Suprapubic skin (tissue), 4 donors: ENCODE measurements at regions not wholly inside any gene's neighbourhood (a gene's known extent, or its start where the extent isn't known, plus 50 kb on each side); places are given as distances from the start of the nearest gene placed in this dataset.

Experiments
- DNase-seq, 2 donors: peaks; one replicate each; pipeline ENCODE4 v3.0.0-alpha.2; 2019; ENCODE audit warnings: low spot score in 2 of 2
- H3K27ac ChIP-seq: fragments of 200-600 bp; sonication (generic); one replicate; pipeline ENCODE4 v1.5.1; 2019
- H3K27me3 ChIP-seq: fragments of 200-600 bp; sonication (generic); one replicate; pipeline ENCODE4 v1.5.1; 2019
- H3K36me3 ChIP-seq: fragments of 200-600 bp; sonication (generic); one replicate; pipeline ENCODE4 v1.5.1; 2019
- H3K4me1 ChIP-seq: fragments of 200-600 bp; sonication (generic); one replicate; pipeline ENCODE4 v1.5.1; 2019
- H3K4me3 ChIP-seq: fragments of 200-600 bp; sonication (generic); one replicate; pipeline ENCODE4 v1.5.1; 2019; ENCODE audit warnings: mild to moderate bottlenecking
- H3K9me3 ChIP-seq: fragments of 200-600 bp; sonication (generic); one replicate; pipeline ENCODE4 v1.5.1; 2019
- CTCF ChIP-seq, 2 donors: fragments of 200-600 bp in 1 of 2; fragments of 450-650 bp in 1 of 2; sonication (generic) in 1 of 2; IDR thresholded peaks; one replicate each; pipeline ENCODE4 v1.5.1; 2016 to 2019; ENCODE audit warnings: antibody characterized with exemption in 2 of 2, mild to moderate bottlenecking in 1 of 2, moderate library complexity in 1 of 2
- EP300 ChIP-seq: sonication (generic); formaldehyde crosslinking; IDR thresholded peaks from one replicate; pipeline ENCODE4 v1.6.1; 2017; ENCODE audit warnings: antibody characterized with exemption
- POLR2A ChIP-seq, 2 donors: fragments of 450-650 bp; IDR thresholded peaks; one replicate each; pipeline ENCODE4 v1.6.1; 2017; ENCODE audit warnings: antibody characterized with exemption in 2 of 2, mild to moderate bottlenecking in 2 of 2, moderate library complexity in 2 of 2
- POLR2AphosphoS5 ChIP-seq, 3 donors: sonication (generic); formaldehyde crosslinking; IDR thresholded peaks; one replicate each; pipeline ENCODE4 v1.6.1; 2017; ENCODE audit warnings: antibody characterized with exemption in 3 of 3
- WGBS: methylation state at CpG from one replicate; pipeline ENCODE4 v1.1.5; 2018; 5-methylcytosine and 5-hydroxymethylcytosine counted together

GRCh38 chr12:66960006-66960405 is 281.1 kb upstream of the GRIP1 start:
- H3K36me3 ChIP-seq = no peaks in the 10 kb centered on the region
- no peaks in the 10 kb centered on the region for H3K27me3 ChIP-seq
- H3K27ac ChIP-seq = no peak overlapping the region
- 88% methylated on average over 1 of the region's 1 CpG for WGBS
- TF ChIP-seq POLR2A (IDR thresholded peaks at IDR 0.05) (no peak), POLR2AphosphoS5 (IDR thresholded peaks at IDR 0.05) (no peak), EP300 (no peak), CTCF (IDR thresholded peaks at IDR 0.05) (no peak)
- no peaks in the 10 kb centered on the region for H3K9me3 ChIP-seq
- no peak for DNase-seq
- no peak overlapping the region for H3K4me3 ChIP-seq
- H3K4me1 ChIP-seq = peaks cover 11% of the 10 kb centered on the region

GRCh38 chr12:66960704-66961690 is 282.1 kb upstream of the GRIP1 start:
- no peak for TF ChIP-seq EP300
- TF ChIP-seq POLR2AphosphoS5 (IDR thresholded peaks at IDR 0.05) = no peak
- TF ChIP-seq CTCF (IDR thresholded peaks at IDR 0.05) = no peak
- no peak for TF ChIP-seq POLR2A (IDR thresholded peaks at IDR 0.05)
- DNase-seq = no peak
- WGBS = 56% methylated on average over 6 of the region's 6 CpGs

GRCh38 chr12:66962290-66962689 is 283.4 kb upstream of the GRIP1 start:
- WGBS = 82% methylated on average over 9 of the region's 9 CpGs
- Histone ChIP-seq H3K4me1 (peaks cover 11% of the 10 kb centered on the region), H3K27me3 (no peaks in the 10 kb centered on the region), H3K9me3 (no peaks in the 10 kb centered on the region), H3K27ac (no peak overlapping the region), H3K4me3 (no peak overlapping the region), H3K36me3 (no peaks in the 10 kb centered on the region)
- TF ChIP-seq EP300 (no peak), POLR2A (IDR thresholded peaks at IDR 0.05) (no peak), POLR2AphosphoS5 (IDR thresholded peaks at IDR 0.05) (no peak), CTCF (IDR thresholded peaks at IDR 0.05) (no peak)
- no peak for DNase-seq

More at GRCh38 chr12:66960704-66961690, 282.1 kb upstream of the GRIP1 start:
- Histone ChIP-seq H3K27ac (no peak overlapping the region), H3K4me3 (no peak overlapping the region), H3K4me1 (peaks cover 11% of the 10 kb centered on the region), H3K36me3 (no peaks in the 10 kb centered on the region), H3K27me3 (no peaks in the 10 kb centered on the region), H3K9me3 (no peaks in the 10 kb centered on the region)

- Histone ChIP-seq H3K4me3 (no peak overlapping the region), H3K4me1 (peaks cover 11% of the 10 kb centered on the region), H3K36me3 (no peaks in the 10 kb centered on the region), H3K9me3 (no peaks in the 10 kb centered on the region), H3K27ac (no peak overlapping the region), H3K27me3 (no peaks in the 10 kb centered on the region)
- no peak for DNase-seq
- TF ChIP-seq CTCF (IDR thresholded peaks at IDR 0.05) = no peak
- TF ChIP-seq POLR2AphosphoS5 (IDR thresholded peaks at IDR 0.05) = no peak
- no peak for TF ChIP-seq EP300
- no peak for TF ChIP-seq POLR2A (IDR thresholded peaks at IDR 0.05)
- WGBS = 58% methylated on average over 4 of the region's 4 CpGs
These were observed 285.0 kb upstream of the GRIP1 start for GRCh38 chr12:66963901-66964300.

- H3K9me3 ChIP-seq = no peaks in the 10 kb centered on the region
- 25% methylated on average over 2 of the region's 2 CpGs for WGBS
- no peaks in the 10 kb centered on the region for H3K27me3 ChIP-seq
- peaks cover 11% of the 10 kb centered on the region for H3K4me1 ChIP-seq
- no peak overlapping the region for H3K4me3 ChIP-seq
- TF ChIP-seq POLR2A (IDR thresholded peaks at IDR 0.05) = no peak
- no peak for TF ChIP-seq POLR2AphosphoS5 (IDR thresholded peaks at IDR 0.05)
- TF ChIP-seq EP300 = no peak
- H3K27ac ChIP-seq = no peak overlapping the region
- H3K36me3 ChIP-seq = no peaks in the 10 kb centered on the region
- DNase-seq = no peak
These were observed 285.8 kb upstream of the GRIP1 start for GRCh38 chr12:66964629-66965028.
